Immature natural killer cell (primary cell): ENCODE measurements at regions not wholly inside any gene's neighbourhood (a gene's known extent, or its start where the extent isn't known, plus 50 kb on each side); places are given as distances from the start of the nearest gene placed in this dataset.
"Not testable (repeated sequence)": the region's sequence is repeated elsewhere in the genome, so short reads cannot be mapped to it uniquely, and the experiment has no call there.

ENCODE experiments used
- DNase-seq, 3 donors: peaks; one replicate each; pipeline ENCODE4 v3.0.0; 2022; ENCODE audit warnings: mixed read lengths in 1 of 3
- H3K27ac Mint-ChIP-seq, 6 donors: one replicate each; pipeline ENCODE4 v1.8.0; 2020; ENCODE audit warnings: mixed read lengths in 6 of 6, mild to moderate bottlenecking in 5 of 6, inconsistent platforms in 4 of 6, moderate library complexity in 3 of 6
- H3K27me3 Mint-ChIP-seq, 3 donors: one replicate each; pipeline ENCODE4 v1.8.0; 2020 to 2021; ENCODE audit warnings: low read depth in 3 of 3, mild to moderate bottlenecking in 3 of 3, mixed read lengths in 3 of 3, moderate library complexity in 3 of 3, inconsistent platforms in 1 of 3
- H3K36me3 Mint-ChIP-seq, 3 donors: one replicate each; pipeline ENCODE4 v1.8.0; 2020; ENCODE audit warnings: mixed read lengths in 3 of 3, inconsistent platforms in 2 of 3, mild to moderate bottlenecking in 2 of 3
- H3K4me1 Mint-ChIP-seq, 2 donors: one replicate each; pipeline ENCODE4 v1.8.0; 2020; ENCODE audit warnings: inconsistent platforms in 2 of 2, mild to moderate bottlenecking in 2 of 2, mixed read lengths in 2 of 2, moderate library complexity in 1 of 2
- H3K4me3 Mint-ChIP-seq, 5 donors: one replicate each; pipeline ENCODE4 v1.8.0; 2020; ENCODE audit warnings: mild to moderate bottlenecking in 5 of 5, mixed read lengths in 5 of 5, inconsistent platforms in 3 of 5, moderate library complexity in 3 of 5
- H3K9me3 Mint-ChIP-seq, 6 donors: one replicate each; pipeline ENCODE4 v1.8.0; 2020; ENCODE audit warnings: mild to moderate bottlenecking in 6 of 6, mixed read lengths in 6 of 6, inconsistent platforms in 4 of 6, moderate library complexity in 3 of 6

- Mint-ChIP-seq H3K27ac (peak overlapping the region in 3 of 6 donors; percentile 56 to 99 (median 77)), H3K4me3 (no peak overlapping the region), H3K4me1 (peaks cover 30 to 31% of the 10 kb centered on the region in 2 donors), H3K36me3 (peaks cover 9 to 36% (median 17%) of the 10 kb centered on the region in 3 donors), H3K27me3 (peaks cover under 1 to 11% (median 8%) of the 10 kb centered on the region in 3 donors), H3K9me3 (no peaks in the 10 kb centered on the region)
- no peak for DNase-seq
Observed at GRCh38 chr16:29107299-29107698, 122.4 kb downstream of the LAT start.

- H3K4me1 Mint-ChIP-seq: peaks cover 27% of the 10 kb centered on the region in 2 donors
- peaks cover 9 to 39% (median 17%) of the 10 kb centered on the region in 3 donors for H3K36me3 Mint-ChIP-seq
- peak overlapping the region in 1 of 5 donors; percentile 2 for H3K4me3 Mint-ChIP-seq
- H3K27me3 Mint-ChIP-seq, DNase-seq, H3K9me3 Mint-ChIP-seq: not testable (repeated sequence)
- peak overlapping the region in 4 of 6 donors; percentile 31 to 73 (median 44) for H3K27ac Mint-ChIP-seq
Observed at GRCh38 chr16:29106259-29106908, 121.5 kb downstream of the LAT start.

- H3K4me3 Mint-ChIP-seq, H3K27me3 Mint-ChIP-seq, H3K9me3 Mint-ChIP-seq, H3K27ac Mint-ChIP-seq, DNase-seq: not testable (repeated sequence)
- peaks cover 20% of the 10 kb centered on the region in 2 donors for H3K4me1 Mint-ChIP-seq
- H3K36me3 Mint-ChIP-seq: peaks cover 9 to 35% (median 13%) of the 10 kb centered on the region in 3 donors
Observed at GRCh38 chr16:29104600-29104999, 119.7 kb downstream of the LAT start.

DNA sequence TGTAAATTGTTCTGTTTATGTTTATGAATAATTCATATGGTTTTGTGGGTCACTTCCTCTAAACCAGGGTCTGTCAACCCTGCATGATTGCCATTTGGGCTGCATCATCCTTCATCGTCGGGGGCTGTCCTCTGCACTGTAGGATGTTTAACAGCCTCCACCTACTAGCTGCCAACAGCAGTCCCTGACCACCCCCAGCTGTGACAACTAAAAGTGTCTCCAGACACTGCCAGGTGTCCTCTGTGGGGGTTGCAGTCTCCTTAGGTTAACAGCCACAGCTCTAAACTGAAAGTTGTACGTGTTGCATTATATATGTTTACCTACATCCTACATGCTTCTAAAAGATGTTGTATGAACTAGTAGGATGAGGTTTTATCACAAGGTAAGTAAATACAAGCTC is 113.1 kb downstream of the LAT start:
- H3K9me3 Mint-ChIP-seq, H3K27me3 Mint-ChIP-seq, H3K4me3 Mint-ChIP-seq: not testable (repeated sequence)
- DNase-seq: peak in 2 of 3 donors; percentile 44 to 46
- peaks cover 0 to 10% (median 5%) of the 10 kb centered on the region in 3 donors for H3K36me3 Mint-ChIP-seq
- H3K27ac Mint-ChIP-seq: peak overlapping the region in 4 of 6 donors; percentile 57 to 84 (median 69)
- peaks cover 25 to 28% of the 10 kb centered on the region in 2 donors for H3K4me1 Mint-ChIP-seq

DNA sequence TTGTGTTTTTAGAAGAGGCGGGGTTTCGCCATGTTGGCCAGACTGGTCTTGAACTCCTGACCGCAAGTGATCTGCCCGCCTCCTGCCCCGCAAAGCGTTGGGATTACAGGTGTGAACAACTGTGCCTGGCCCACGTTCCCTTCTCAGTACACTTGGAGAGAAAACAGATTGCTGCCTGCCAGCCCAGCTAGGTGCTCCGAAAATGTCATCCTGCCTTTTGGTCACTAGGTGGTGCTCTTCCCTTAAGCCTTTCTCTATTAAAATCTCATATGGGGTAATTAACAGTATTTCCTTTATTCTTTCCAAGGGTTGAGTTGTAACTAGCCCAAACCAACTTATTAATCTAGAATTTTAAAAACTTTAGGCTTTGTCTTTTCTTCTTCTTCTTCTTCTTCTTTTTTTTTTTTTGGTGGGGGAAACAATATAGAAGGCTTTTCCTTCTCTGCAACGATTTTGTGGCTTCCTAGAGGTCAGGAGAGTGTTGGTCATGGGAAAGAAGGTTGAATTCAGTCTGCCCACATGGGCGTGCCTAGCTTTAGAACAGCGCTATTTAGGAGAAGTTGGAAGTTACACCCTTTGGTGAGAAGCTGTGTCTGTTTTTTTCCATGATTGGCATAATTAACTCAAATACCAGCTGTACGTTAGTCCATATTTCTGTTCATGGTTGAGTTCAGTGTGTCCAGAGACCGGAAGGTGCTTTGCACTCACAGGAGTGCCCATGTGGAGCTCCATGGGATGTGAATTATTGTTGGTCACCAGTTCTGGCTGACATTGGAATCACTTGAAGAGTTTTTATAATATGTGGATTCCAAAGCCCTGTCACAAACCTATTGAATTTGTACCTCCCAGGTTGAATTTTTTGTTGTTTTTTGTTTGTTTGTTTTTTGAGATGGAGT is 110.1 kb downstream of the LAT start:
- not testable (repeated sequence) for H3K9me3 Mint-ChIP-seq, H3K36me3 Mint-ChIP-seq, H3K27me3 Mint-ChIP-seq
- H3K4me1 Mint-ChIP-seq: peaks cover 10 to 13% of the 10 kb centered on the region in 2 donors
- H3K27ac Mint-ChIP-seq: peak overlapping the region in 5 of 6 donors; percentile 43 to 89 (median 87)
- peak in 1 of 3 donors; percentile 27 for DNase-seq
- H3K4me3 Mint-ChIP-seq: peak overlapping the region in 1 of 5 donors; percentile 33

DNA sequence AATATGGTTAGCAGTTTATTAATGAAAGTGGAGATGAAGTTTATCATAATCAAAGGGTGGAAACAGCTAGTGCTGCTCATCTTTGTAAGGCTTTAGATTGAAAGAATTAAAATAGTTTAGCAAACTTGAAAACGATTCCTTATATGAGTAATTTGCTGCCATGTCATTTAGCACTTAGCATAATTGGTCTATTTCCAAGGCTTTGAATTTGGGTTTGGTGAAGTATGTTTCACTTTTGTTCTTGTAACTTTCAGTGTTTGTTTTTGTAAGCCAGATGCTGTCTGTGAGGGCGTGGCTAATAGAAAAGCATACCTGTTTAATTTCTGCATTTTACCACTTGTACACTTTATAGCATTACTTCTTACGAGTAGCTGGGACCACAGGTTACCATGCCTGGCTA is 109.5 kb downstream of the LAT start:
- peaks cover 0 to 12% (median 0%) of the 10 kb centered on the region in 3 donors for H3K36me3 Mint-ChIP-seq
- not testable (repeated sequence) for H3K27me3 Mint-ChIP-seq, H3K4me3 Mint-ChIP-seq, H3K9me3 Mint-ChIP-seq
- DNase-seq: peak in 2 of 3 donors; percentile 26 to 29
- peaks cover 10 to 12% of the 10 kb centered on the region in 2 donors for H3K4me1 Mint-ChIP-seq
- peak overlapping the region in 5 of 6 donors; percentile 51 to 87 (median 65) for H3K27ac Mint-ChIP-seq

- DNase-seq, H3K4me3 Mint-ChIP-seq, H3K27ac Mint-ChIP-seq, H3K4me1 Mint-ChIP-seq, H3K9me3 Mint-ChIP-seq, H3K27me3 Mint-ChIP-seq: not testable (repeated sequence)
- peaks cover 0 to 21% (median 4%) of the 10 kb centered on the region in 3 donors for H3K36me3 Mint-ChIP-seq
Observed at GRCh38 chr16:29089679-29090078, 104.8 kb downstream of the LAT start.

GRCh38 chr16:29087673-29088072 is 102.8 kb downstream of the LAT start:
- H3K4me3 Mint-ChIP-seq, H3K9me3 Mint-ChIP-seq, DNase-seq, H3K4me1 Mint-ChIP-seq, H3K27ac Mint-ChIP-seq, H3K27me3 Mint-ChIP-seq: not testable (repeated sequence)
- H3K36me3 Mint-ChIP-seq: peaks cover 0 to 21% (median 4%) of the 10 kb centered on the region in 3 donors

GRCh38 chr16:29081829-29082639 is 97.2 kb downstream of the LAT start:
- H3K27ac Mint-ChIP-seq: peak overlapping the region; percentile 13 to 83 (median 57)
- H3K27me3 Mint-ChIP-seq, H3K4me1 Mint-ChIP-seq, H3K9me3 Mint-ChIP-seq, H3K36me3 Mint-ChIP-seq: not testable (repeated sequence)
- peak in 2 of 3 donors; percentile 27 to 33 for DNase-seq
- peak overlapping the region; percentile 77 to 85 (median 81) for H3K4me3 Mint-ChIP-seq

DNA sequence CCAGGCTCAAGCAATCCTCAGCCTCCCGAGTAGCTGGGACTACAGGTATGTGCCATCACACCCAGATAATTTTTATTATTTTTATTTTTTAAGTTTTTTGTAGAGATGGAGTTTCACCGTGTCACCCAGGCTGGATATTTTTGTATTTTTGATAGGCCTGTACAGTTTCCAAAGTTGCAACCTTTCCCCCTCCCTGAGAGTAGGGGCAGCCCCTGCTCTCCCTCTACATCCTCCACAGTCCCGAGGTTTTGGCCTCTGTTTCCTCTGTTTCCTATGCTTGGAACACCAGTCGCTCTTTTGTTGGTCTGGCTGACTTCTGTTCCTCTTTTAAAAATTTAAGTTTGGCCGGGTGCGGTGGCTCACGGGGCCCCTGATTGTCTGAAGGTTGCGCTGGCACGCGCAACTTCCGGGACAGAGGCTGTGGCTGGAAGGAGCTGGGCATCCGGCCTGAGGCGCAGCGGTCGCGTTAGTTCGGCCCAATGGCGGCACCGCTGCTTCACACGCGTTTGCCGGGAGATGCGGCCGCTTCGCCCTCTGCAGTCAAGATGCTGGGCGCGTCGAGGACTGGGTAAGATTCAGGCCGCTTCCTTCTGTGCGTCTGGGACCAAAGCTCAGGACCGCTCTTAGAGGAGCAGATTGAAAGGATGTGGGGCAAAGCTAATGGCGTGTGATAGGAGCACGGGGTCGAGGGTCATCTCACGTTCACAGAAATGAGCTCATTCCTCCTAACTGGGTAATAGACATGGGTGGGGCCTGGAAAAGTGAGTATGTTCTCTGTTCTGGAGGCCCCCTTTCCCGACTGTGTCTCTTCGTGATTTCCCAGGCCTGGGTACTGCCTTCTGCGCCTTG is 89.9 kb downstream of the LAT start:
- peak; percentile 50 to 60 (median 58) for DNase-seq
- Mint-ChIP-seq H3K4me1 (peaks cover 23 to 32% of the 10 kb centered on the region in 2 donors), H3K4me3 (peak overlapping the region; percentile 91 to 99 (median 96)), H3K27ac (peak overlapping the region; percentile 96 to 100 (median 99))
- not testable (repeated sequence) for H3K27me3 Mint-ChIP-seq, H3K36me3 Mint-ChIP-seq, H3K9me3 Mint-ChIP-seq

DNA sequence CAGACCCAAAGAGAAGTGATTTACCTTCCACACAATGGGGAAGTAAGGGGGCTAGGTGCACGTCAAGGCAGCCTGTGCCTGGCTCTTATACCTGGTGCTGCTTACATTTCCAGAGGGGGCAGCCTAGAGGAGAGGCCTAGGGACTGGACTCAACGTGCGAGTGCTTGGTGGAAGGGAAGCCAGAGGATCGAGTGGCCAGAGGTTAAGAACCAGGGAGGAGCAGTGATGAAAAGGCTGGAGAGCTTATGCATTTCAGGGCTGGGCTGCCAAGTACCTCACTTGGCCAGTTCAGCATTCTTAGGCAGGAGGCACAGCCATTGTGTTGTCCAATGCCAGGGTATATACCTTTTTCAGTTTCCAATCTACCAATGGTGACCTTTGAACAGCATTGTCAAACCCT is 77.4 kb downstream of the LAT start:
- not testable (repeated sequence) for H3K4me1 Mint-ChIP-seq, H3K27ac Mint-ChIP-seq, H3K27me3 Mint-ChIP-seq, DNase-seq, H3K4me3 Mint-ChIP-seq, H3K9me3 Mint-ChIP-seq, H3K36me3 Mint-ChIP-seq

GRCh38 chr16:29061467-29061921 is 76.6 kb downstream of the LAT start:
- H3K4me3 Mint-ChIP-seq, H3K27ac Mint-ChIP-seq, H3K36me3 Mint-ChIP-seq, DNase-seq, H3K27me3 Mint-ChIP-seq, H3K9me3 Mint-ChIP-seq, H3K4me1 Mint-ChIP-seq: not testable (repeated sequence)
